OCI-LY1 (cell line): ENCODE measurements at regions not wholly inside any gene's neighbourhood (a gene's known extent, or its start where the extent isn't known, plus 50 kb on each side); places are given as distances from the start of the nearest gene placed in this dataset.

Experiments used
- EZH2 ChIP-seq: fragments of 200-600 bp; sonication (generic), shearing (Covaris generic); IDR thresholded peaks from 2 replicates; pipeline ENCODE4 v1.8.0; 2017; ENCODE audit warnings: borderline replicate concordance, mixed run types, mild to moderate bottlenecking, antibody characterized with exemption, low read length, moderate library complexity, mixed read lengths
- TF ChIP-seq, protein P1 (sequence below): fragments of 200-600 bp; sonication (generic), shearing (Covaris generic); IDR thresholded peaks from 2 replicates; pipeline ENCODE4 v1.5.1; 2017; ENCODE audit warnings: mild to moderate bottlenecking, antibody characterized with exemption, low read length, moderate library complexity, mixed read lengths

DNA sequence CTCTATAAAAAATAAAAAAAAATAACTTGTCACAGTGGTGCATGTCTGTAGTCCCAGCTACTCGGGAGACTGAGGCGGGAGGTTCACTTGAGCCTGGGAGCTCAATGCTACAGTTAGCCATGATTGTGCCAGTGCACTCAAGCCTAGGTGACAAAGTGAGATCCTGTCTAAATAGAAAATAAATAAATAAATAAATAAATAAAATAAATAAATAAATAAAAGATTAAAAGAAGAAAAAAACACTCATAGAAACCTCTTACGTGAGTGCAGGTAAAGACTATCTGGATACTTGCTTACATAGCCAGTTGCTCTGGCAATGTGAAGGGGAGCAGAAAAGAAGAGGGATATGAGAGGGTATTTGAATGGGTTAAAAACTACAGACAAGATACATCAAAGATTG lies 242.5 kb upstream of the PCDH15 start:
- no peak for TF ChIP-seq EZH2
- TF ChIP-seq, protein P1, sequence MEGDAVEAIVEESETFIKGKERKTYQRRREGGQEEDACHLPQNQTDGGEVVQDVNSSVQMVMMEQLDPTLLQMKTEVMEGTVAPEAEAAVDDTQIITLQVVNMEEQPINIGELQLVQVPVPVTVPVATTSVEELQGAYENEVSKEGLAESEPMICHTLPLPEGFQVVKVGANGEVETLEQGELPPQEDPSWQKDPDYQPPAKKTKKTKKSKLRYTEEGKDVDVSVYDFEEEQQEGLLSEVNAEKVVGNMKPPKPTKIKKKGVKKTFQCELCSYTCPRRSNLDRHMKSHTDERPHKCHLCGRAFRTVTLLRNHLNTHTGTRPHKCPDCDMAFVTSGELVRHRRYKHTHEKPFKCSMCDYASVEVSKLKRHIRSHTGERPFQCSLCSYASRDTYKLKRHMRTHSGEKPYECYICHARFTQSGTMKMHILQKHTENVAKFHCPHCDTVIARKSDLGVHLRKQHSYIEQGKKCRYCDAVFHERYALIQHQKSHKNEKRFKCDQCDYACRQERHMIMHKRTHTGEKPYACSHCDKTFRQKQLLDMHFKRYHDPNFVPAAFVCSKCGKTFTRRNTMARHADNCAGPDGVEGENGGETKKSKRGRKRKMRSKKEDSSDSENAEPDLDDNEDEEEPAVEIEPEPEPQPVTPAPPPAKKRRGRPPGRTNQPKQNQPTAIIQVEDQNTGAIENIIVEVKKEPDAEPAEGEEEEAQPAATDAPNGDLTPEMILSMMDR: no peak
